HG03039 (cell line): ENCODE measurements at regions not wholly inside any gene's neighbourhood (a gene's known extent, or its start where the extent isn't known, plus 50 kb on each side); places are given as distances from the start of the nearest gene placed in this dataset.
"Not testable (repeated sequence)": the region's sequence is repeated elsewhere in the genome, so short reads cannot be mapped to it uniquely, and the experiment has no call there.

ENCODE experiments used
- ATAC-seq: cut with Tn5 transposase; IDR thresholded peaks from one replicate; pipeline ENCODE4 v1.9.1; 2021; ENCODE audit warnings: mild to moderate bottlenecking, moderate library complexity; ENCODE audit not compliant: unreplicated experiment

GRCh38 chr4:183044924-183045640, 54.0 kb upstream of the WWC2 start:
- not testable (repeated sequence) for ATAC-seq

DNA sequence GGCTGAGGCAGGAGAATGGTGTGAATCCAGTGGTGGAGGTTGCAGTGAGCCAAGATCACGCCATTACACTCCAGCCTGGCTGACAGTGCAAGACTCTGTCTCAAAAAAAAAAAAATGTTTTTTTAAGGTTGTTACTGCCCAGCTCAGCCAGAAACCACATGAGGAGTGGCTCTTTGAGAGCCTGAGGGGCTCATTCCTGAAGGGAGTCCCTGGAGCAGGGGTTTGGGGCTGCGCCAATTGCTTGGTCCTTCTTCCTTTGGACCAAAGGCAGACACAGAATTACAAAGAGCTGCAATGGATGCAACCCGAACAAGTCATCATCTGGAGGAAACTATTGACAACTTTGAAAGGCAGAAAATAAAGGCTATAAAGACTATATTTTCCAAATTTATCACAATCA, 60.6 kb upstream of the WWC2 start:
- ATAC-seq = no peak

GRCh38 chr4:183035726-183036415, 63.2 kb upstream of the WWC2 start:
- ATAC-seq = no peak

GRCh38 chr4:183035256-183035655, 63.8 kb upstream of the WWC2 start:
- ATAC-seq = no peak

GRCh38 chr4:183030823-183031222, 68.2 kb upstream of the WWC2 start:
- ATAC-seq = no peak

- ATAC-seq = no peak
These were observed 68.7 kb upstream of the WWC2 start for GRCh38 chr4:183030309-183030708.

GRCh38 chr4:183029365-183029764, 69.7 kb upstream of the WWC2 start:
- ATAC-seq = no peak

DNA sequence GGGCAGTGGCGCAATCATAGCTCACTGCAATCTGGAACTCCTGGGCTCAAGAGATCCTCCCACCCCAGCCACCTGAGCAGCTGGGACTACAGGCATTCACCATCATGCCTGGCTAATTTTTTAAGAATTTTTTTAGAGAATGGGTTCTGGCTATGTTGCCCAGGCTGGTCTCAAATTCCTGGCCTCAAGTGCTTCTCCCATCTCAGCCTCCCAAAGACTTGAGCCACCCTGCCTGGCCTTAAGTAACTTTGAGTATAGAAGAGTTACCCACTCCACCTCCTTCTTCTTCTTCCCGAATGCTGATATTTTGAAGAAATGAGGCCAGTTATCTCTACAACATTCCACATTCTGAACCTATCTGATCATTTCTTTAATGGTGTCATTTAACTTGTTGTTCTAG, 72.4 kb upstream of the WWC2 start:
- ATAC-seq = no peak

GRCh38 chr4:183022617-183023016, 76.4 kb upstream of the WWC2 start:
- no peak for ATAC-seq

DNA sequence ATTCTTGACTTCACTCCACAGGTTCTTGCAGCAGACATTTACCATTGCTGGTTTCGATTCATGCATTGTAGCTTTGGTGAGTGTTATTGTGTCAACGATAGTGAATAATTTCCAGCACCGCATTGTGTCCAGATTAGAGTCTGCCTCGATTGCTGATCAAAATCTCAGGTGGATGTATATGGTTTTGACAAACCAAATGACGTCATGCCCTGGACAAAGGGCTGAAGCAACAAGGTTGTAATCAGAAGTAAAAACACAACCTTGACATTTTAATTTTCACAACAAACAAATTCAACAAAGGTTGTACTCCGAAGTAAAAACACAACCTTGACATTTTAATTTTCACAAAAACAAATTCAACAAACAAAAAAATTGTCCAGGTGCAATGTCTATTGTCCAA, 81.1 kb upstream of the WWC2 start:
- ATAC-seq = no peak

GRCh38 chr4:183014361-183015084, 84.5 kb upstream of the WWC2 start:
- no peak for ATAC-seq

- no peak for ATAC-seq
These were observed 85.4 kb upstream of the WWC2 start for GRCh38 chr4:183013730-183014002.

GRCh38 chr4:183012879-183013729, 86.0 kb upstream of the WWC2 start:
- ATAC-seq = no peak

DNA sequence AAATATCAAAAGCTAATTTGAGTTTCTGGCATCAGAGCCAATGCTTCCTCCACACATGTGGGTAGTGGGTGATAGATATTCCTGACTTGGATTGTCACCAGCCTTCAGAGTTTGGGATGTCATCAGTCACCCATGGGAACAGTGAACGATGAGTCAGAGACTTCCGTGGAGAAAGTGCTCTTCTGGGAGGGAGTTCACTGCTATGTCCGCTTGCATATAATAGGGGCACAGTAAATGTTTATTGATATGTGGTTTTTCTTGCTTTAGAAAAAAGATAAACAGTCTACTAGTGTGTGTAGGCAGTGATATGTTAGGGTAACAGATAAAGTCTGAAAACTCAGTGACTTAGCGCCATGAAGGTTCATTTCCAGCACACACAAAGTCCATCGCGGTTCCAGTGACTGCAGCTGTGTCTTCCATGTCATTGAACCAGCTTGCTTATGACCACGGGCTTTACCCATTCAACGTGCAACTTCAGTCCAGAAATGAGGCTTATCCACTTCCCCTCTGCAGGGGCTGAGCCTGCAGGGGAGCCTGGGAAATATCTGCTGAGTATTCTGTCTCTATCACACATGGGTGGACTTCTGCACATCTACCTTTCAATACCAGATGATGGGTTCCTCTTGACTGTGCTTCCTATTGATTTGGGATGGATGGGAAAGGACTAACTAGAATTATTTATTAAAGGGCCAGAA, 87.7 kb upstream of the WWC2 start:
- ATAC-seq = no peak

DNA sequence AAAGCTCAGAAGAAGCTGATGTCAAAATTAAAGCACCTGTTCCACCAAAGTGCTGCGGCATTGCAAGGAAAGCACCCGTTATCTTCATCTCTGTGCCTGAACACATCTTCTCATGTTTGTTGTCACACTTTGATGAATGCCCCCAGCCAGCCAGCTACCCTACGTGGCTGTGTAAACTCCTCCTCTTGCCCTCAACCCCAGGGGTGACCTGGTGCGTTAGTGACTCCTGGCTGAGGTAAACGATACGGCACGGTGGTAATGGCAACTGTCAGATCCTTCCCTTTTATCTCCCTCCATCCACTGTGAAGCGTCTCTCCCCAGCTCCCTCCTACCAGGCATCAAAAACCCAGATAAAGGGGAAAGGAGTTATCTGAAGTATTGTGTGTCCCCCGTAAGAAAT, 90.6 kb upstream of the WWC2 start:
- no peak for ATAC-seq

GRCh38 chr4:183004370-183004769, 87.2 kb upstream of the DCTD start:
- not testable (repeated sequence) for ATAC-seq

GRCh38 chr4:182994171-182994570, 77.0 kb upstream of the DCTD start:
- no peak for ATAC-seq

DNA sequence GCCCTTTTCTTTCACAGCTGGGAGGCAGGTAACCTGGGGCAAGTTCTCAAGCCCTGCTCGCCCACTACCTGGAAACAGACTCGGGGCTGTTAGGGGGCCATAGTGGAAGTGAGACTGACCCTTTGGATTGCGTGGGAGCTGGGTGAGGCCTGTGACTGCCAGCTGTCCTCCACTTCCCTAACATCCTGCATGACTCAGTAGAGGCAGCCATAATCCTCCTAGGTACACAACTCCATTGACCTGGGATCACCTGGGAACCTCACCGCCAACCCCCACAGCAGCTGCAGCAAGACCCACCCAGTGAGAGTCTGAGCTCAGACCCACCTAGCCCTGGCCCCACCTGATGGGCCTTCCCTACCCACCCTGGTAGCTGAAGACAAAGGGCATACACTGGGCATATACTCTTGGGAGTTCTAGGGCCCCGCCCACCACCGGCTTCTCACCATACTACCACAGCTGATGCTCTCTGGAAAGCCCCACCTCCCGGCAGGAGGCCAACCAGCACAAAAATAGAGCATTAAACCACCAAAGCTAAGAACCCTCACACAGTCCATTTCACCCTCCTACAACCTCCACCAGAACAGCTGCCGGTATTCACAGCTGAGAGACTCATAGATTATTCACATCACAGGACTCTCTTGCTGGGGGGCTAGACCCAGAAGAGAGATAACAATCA, 61.1 kb upstream of the DCTD start:
- ATAC-seq = peak; percentile 71

DNA sequence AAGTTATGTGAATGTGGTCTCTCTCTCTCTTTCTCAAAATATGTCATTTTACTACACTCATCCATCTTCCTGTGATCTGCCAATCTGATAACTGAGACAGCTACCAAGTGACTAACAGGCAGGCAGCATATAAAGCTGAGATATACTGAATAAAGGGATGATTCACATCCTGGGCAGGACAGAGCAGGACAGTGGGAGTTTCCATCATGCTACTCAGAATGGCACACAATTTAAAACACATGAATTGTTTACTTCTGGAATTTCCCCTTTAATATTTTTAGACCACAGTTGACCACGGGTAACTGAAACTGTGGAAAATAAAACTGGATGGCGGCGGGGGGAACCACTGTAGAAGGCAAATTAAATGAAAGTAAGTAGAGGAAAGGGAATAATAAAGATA, 58.6 kb upstream of the DCTD start:
- ATAC-seq = peak; percentile 78

DNA sequence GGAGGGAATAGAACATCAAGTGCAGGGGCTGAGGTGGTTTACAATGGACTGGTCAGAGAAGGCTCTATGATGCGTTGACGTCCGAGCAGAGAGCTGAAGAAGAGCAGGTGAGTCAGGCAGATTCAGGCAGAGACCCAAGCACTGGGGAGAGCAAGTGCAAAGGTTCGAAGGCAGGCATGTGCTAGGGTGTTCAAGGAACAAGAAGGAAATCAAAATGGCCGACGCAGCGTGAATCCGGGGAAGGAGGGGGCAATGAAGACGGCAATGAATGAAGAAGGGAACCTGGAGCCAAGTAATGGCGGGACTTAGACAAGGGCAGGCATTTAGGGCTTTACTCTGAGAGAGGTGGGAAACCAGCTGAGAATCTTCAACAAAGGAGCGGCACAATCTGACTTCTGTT, 56.8 kb upstream of the DCTD start:
- no peak for ATAC-seq
